ENCODE measurements at regions not wholly inside any gene's neighbourhood (a gene's known extent, or its start where the extent isn't known, plus 50 kb on each side); places are given as distances from the start of the nearest gene placed in this dataset.
"Not testable (repeated sequence)": the region's sequence is repeated elsewhere in the genome, so short reads cannot be mapped to it uniquely, and the experiment has no call there.

- Mint-ChIP-seq H3K9me3 (ENCODE audit: low read depth) (no peaks in the 10 kb centered on the region), H3K36me3 (ENCODE audit: insufficient read depth) (no peaks in the 10 kb centered on the region), H3K27me3 (peaks cover 88% of the 10 kb centered on the region), H3K4me3 (ENCODE audit: low read depth) (no peak overlapping the region), H3K4me1 (ENCODE audit: low read depth) (peaks cover 6% of the 10 kb centered on the region), H3K27ac (no peak overlapping the region)
- TF ChIP-seq, protein P1, sequence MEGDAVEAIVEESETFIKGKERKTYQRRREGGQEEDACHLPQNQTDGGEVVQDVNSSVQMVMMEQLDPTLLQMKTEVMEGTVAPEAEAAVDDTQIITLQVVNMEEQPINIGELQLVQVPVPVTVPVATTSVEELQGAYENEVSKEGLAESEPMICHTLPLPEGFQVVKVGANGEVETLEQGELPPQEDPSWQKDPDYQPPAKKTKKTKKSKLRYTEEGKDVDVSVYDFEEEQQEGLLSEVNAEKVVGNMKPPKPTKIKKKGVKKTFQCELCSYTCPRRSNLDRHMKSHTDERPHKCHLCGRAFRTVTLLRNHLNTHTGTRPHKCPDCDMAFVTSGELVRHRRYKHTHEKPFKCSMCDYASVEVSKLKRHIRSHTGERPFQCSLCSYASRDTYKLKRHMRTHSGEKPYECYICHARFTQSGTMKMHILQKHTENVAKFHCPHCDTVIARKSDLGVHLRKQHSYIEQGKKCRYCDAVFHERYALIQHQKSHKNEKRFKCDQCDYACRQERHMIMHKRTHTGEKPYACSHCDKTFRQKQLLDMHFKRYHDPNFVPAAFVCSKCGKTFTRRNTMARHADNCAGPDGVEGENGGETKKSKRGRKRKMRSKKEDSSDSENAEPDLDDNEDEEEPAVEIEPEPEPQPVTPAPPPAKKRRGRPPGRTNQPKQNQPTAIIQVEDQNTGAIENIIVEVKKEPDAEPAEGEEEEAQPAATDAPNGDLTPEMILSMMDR (IDR thresholded peaks at IDR 0.05; ENCODE audit: unreplicated experiment) = no peak
- DNase-seq (ENCODE audit: low spot score, unreplicated experiment) = no peak
These were observed 167.8 kb upstream of the ZNF337 start for GRCh38 chr20:25864326-25864962.

GRCh38 chr20:25863536-25864325 lies 167.1 kb upstream of the ZNF337 start:
- Mint-ChIP-seq H3K4me1 (ENCODE audit: low read depth) (peaks cover 6% of the 10 kb centered on the region), H3K27ac (peak overlapping the region; percentile 65), H3K4me3 (ENCODE audit: low read depth) (peak overlapping the region; percentile 71), H3K9me3 (ENCODE audit: low read depth) (no peaks in the 10 kb centered on the region), H3K36me3 (ENCODE audit: insufficient read depth) (no peaks in the 10 kb centered on the region), H3K27me3 (peaks cover 88% of the 10 kb centered on the region)
- no peak for DNase-seq (ENCODE audit: low spot score, unreplicated experiment)
- TF ChIP-seq, protein P1 (IDR thresholded peaks at IDR 0.05; ENCODE audit: unreplicated experiment) = no peak

- H3K4me3 Mint-ChIP-seq (ENCODE audit: low read depth) = peak overlapping the region; percentile 71
- H3K9me3 Mint-ChIP-seq (ENCODE audit: low read depth); H3K4me1 Mint-ChIP-seq (ENCODE audit: low read depth); H3K36me3 Mint-ChIP-seq (ENCODE audit: insufficient read depth): not testable (repeated sequence)
- peak overlapping the region; percentile 45 for H3K27ac Mint-ChIP-seq
- peaks cover 87% of the 10 kb centered on the region for H3K27me3 Mint-ChIP-seq
- DNase-seq (ENCODE audit: low spot score, unreplicated experiment) = peak; percentile 89
These were observed 166.4 kb upstream of the ZNF337 start for GRCh38 chr20:25862967-25863530.

DNA sequence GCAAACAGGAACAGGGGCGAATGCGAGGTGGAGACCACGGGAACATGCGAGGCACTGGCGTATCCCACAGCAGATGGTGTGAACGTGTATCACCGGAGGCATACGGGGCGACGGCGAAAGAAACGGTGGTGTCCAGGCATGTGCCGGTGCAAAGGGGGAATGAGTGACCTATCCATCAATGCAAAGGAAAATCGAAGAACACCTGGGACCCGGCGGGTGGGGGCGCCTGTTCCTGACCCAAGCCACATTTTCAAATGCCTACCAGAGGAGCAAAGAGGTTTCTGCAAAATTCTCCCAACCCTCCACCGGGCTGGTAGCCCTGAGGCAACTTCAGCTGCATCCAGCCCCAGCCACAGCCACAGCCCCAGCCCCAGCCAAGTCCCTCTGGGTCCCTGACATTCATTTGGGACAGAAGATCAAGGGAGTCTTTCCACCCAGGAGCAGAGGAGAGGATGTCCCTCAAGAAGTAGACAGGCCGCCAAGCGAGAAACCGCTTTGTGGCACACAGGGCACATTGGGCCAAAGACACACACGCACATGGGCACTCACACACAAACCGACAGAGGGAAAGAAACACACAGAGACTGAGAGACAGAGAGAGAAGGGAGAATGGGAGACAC lies 164.0 kb upstream of the ZNF337 start:
- DNase-seq (ENCODE audit: low spot score, unreplicated experiment) = no peak
- no peaks in the 10 kb centered on the region for H3K9me3 Mint-ChIP-seq (ENCODE audit: low read depth)
- peak overlapping the region; percentile 71 for H3K4me3 Mint-ChIP-seq (ENCODE audit: low read depth)
- TF ChIP-seq, protein P1 (IDR thresholded peaks at IDR 0.05; ENCODE audit: unreplicated experiment) = no peak
- no peaks in the 10 kb centered on the region for H3K36me3 Mint-ChIP-seq (ENCODE audit: insufficient read depth)
- peaks cover 6% of the 10 kb centered on the region for H3K4me1 Mint-ChIP-seq (ENCODE audit: low read depth)
- no peak overlapping the region for H3K27ac Mint-ChIP-seq
- peaks cover 82% of the 10 kb centered on the region for H3K27me3 Mint-ChIP-seq

- TF ChIP-seq, protein P1 (IDR thresholded peaks at IDR 0.05; ENCODE audit: unreplicated experiment) = no peak
- Mint-ChIP-seq H3K27ac (no peak overlapping the region), H3K4me1 (ENCODE audit: low read depth) (peaks cover 6% of the 10 kb centered on the region), H3K27me3 (peaks cover 74% of the 10 kb centered on the region), H3K9me3 (ENCODE audit: low read depth) (no peaks in the 10 kb centered on the region), H3K4me3 (ENCODE audit: low read depth) (no peak overlapping the region), H3K36me3 (ENCODE audit: insufficient read depth) (no peaks in the 10 kb centered on the region)
- DNase-seq (ENCODE audit: low spot score, unreplicated experiment) = no peak
These were observed 163.2 kb upstream of the ZNF337 start for GRCh38 chr20:25859649-25860530.
